ENCODE measurements at regions not wholly inside any gene's neighbourhood (a gene's known extent, or its start where the extent isn't known, plus 50 kb on each side); places are given as distances from the start of the nearest gene placed in this dataset.
"Not testable (repeated sequence)": the region's sequence is repeated elsewhere in the genome, so short reads cannot be mapped to it uniquely, and the experiment has no call there.

- H3K4me3 ChIP-seq (ENCODE audit: low read length) = peak overlapping the region; percentile 60
- no peak for DNase-seq (ENCODE audit: low read depth)
- TF ChIP-seq CTCF (conservative IDR thresholded peaks at IDR 0.05; ENCODE audit: low read depth, low read length) = no peak
Measured at GRCh38 chr13:60267498-60268202, 103.9 kb upstream of the DIAPH3 start.

- H3K4me3 ChIP-seq (ENCODE audit: low read length) = peak overlapping the region; percentile 60
- no peak for TF ChIP-seq CTCF (conservative IDR thresholded peaks at IDR 0.05; ENCODE audit: low read depth, low read length)
- no peak for DNase-seq (ENCODE audit: low read depth)
Measured at GRCh38 chr13:60268203-60268555, 104.5 kb upstream of the DIAPH3 start.

- no peak for DNase-seq (ENCODE audit: low read depth)
- TF ChIP-seq CTCF (conservative IDR thresholded peaks at IDR 0.05; ENCODE audit: low read depth, low read length) = no peak
- H3K4me3 ChIP-seq (ENCODE audit: low read length) = no peak overlapping the region
Measured at GRCh38 chr13:60273971-60274527, 110.3 kb upstream of the DIAPH3 start.

- TF ChIP-seq CTCF (conservative IDR thresholded peaks at IDR 0.05; ENCODE audit: low read depth, low read length) = no peak
- no peak overlapping the region for H3K4me3 ChIP-seq (ENCODE audit: low read length)
- DNase-seq (ENCODE audit: low read depth) = no peak
Measured at GRCh38 chr13:60274655-60275054, 110.9 kb upstream of the DIAPH3 start.

GRCh38 chr13:60275208-60275607 lies 111.5 kb upstream of the DIAPH3 start:
- no peak overlapping the region for H3K4me3 ChIP-seq (ENCODE audit: low read length)
- no peak for DNase-seq (ENCODE audit: low read depth)
- no peak for TF ChIP-seq CTCF (conservative IDR thresholded peaks at IDR 0.05; ENCODE audit: low read depth, low read length)

GRCh38 chr13:60280524-60280923 lies 116.5 kb upstream of the TDRD3 start:
- not testable (repeated sequence) for DNase-seq (ENCODE audit: low read depth); H3K4me3 ChIP-seq (ENCODE audit: low read length)

GRCh38 chr13:60282186-60282585 lies 114.8 kb upstream of the TDRD3 start:
- no peak overlapping the region for H3K4me3 ChIP-seq (ENCODE audit: low read length)
- no peak for DNase-seq (ENCODE audit: low read depth)
- TF ChIP-seq CTCF (conservative IDR thresholded peaks at IDR 0.05; ENCODE audit: low read depth, low read length) = no peak
